HG03469 (cell line): ENCODE measurements at regions not wholly inside any gene's neighbourhood (a gene's known extent, or its start where the extent isn't known, plus 50 kb on each side); places are given as distances from the start of the nearest gene placed in this dataset.
A peak's percentile ranks its signal among the peaks of the same experiment; 100 is the strongest.
"Not testable (repeated sequence)": the region's sequence is repeated elsewhere in the genome, so short reads cannot be mapped to it uniquely, and the experiment has no call there.

Source experiments
- ATAC-seq: cut with Tn5 transposase; IDR thresholded peaks from one replicate; pipeline ENCODE4 v1.9.1; 2021; ENCODE audit warnings: mild to moderate bottlenecking, moderate library complexity, moderate number of reproducible peaks; ENCODE audit not compliant: unreplicated experiment

GRCh38 chrX:109782994-109783700 is 50.1 kb upstream of the ACSL4 start:
- ATAC-seq = peak; percentile 79

DNA sequence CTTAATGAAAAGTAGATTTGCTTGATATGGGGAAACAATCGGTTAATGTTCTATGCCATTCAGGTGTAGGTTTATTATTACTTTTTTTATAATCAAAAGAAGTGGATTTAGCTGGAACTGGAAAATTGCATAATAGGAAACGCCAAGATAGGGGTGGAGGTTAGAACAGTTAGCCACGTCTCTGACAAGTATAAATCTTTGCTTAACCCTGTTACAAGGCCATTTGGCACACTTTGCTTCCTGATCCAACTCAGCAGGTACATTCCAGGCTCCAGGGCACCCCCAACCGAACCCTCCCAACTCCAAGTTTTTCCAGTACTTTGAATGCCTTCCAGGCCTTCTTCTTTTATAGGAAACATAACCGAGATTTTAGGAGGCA is 50.6 kb upstream of the ACSL4 start:
- no peak for ATAC-seq

- ATAC-seq = no peak
These were observed 52.0 kb upstream of the ACSL4 start for GRCh38 chrX:109785053-109785452.

GRCh38 chrX:109790511-109790910 is 57.5 kb upstream of the ACSL4 start:
- not testable (repeated sequence) for ATAC-seq

DNA sequence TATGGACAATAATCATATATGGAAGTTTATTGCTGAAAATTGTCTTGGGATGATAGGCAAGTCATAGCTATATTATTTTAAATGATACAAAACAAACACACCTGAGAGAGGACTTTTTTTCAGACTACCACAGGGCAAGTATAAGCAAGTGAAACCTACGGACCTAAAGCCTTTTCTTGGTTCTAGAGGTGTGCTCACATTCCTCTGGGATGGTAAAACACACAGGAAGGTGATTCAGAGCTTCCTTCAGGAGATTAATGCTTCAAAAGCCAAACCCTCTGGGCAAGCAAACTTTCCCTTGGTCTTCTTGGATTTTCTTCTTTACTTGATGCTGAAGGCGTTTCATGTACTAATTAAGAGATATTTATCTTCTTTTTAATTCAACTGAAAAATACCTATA is 60.1 kb upstream of the ACSL4 start:
- ATAC-seq = no peak

- no peak for ATAC-seq
These were observed 62.6 kb upstream of the ACSL4 start for GRCh38 chrX:109795682-109796081.

- ATAC-seq = no peak
These were observed 64.4 kb upstream of the ACSL4 start for GRCh38 chrX:109797311-109797975.

- no peak for ATAC-seq
These were observed 79.2 kb upstream of the ACSL4 start for GRCh38 chrX:109812236-109812635.

DNA sequence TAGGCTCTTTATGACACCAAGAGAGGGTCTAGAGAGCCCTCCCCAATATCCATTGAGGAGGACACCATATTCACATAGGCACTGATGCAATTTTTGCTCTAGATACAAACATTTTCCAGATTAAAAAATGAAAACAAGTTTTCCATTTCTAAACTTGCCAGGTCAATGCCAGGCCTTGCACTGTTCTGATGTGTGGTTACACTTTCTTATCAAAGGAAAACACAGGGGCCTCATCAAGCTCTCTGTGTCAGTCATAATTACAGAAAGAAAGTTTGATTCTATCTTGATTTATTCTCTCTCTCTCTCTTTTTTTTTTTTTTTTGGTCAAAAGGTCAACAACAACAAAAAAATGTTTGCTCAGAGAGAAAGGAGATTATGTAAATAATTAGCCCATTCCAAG is 80.2 kb upstream of the ACSL4 start:
- no peak for ATAC-seq

- ATAC-seq = no peak
These were observed 85.9 kb upstream of the ACSL4 start for GRCh38 chrX:109818976-109819375.

GRCh38 chrX:109822861-109823260 is 89.8 kb upstream of the ACSL4 start:
- no peak for ATAC-seq

- ATAC-seq = no peak
These were observed 94.1 kb upstream of the ACSL4 start for GRCh38 chrX:109826954-109827708.

GRCh38 chrX:109827772-109828171 is 94.7 kb upstream of the ACSL4 start:
- ATAC-seq = no peak

DNA sequence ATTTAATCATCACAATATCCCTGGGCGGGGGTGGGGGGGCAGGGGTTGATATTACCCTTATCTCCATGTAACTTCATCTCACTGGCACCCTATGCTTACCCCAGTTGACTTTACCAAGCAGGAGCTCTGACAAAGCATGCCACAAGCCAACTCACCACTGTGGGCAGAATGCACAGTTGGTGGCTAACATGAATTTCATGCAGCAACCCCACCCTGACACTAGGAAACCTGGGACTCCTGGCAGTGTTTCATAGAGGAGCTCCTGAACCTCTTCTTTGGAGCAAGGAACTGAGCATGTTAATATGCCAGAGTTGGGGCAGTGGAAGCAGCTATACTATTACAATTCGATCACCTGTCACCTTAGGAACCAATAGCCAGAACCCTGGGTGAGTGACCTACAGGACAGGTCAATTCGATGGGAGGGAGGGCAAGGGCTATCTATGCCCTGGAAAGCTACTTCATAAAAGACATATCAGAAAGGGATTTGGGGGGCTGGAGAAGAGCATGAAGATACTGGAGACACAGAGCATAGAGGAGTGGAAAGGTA is 97.2 kb upstream of the ACSL4 start:
- no peak for ATAC-seq

- peak; percentile 66 for ATAC-seq
These were observed 97.7 kb upstream of the ACSL4 start for GRCh38 chrX:109830704-109831206.

- no peak for ATAC-seq
These were observed 98.4 kb upstream of the ACSL4 start for GRCh38 chrX:109831326-109831985.

DNA sequence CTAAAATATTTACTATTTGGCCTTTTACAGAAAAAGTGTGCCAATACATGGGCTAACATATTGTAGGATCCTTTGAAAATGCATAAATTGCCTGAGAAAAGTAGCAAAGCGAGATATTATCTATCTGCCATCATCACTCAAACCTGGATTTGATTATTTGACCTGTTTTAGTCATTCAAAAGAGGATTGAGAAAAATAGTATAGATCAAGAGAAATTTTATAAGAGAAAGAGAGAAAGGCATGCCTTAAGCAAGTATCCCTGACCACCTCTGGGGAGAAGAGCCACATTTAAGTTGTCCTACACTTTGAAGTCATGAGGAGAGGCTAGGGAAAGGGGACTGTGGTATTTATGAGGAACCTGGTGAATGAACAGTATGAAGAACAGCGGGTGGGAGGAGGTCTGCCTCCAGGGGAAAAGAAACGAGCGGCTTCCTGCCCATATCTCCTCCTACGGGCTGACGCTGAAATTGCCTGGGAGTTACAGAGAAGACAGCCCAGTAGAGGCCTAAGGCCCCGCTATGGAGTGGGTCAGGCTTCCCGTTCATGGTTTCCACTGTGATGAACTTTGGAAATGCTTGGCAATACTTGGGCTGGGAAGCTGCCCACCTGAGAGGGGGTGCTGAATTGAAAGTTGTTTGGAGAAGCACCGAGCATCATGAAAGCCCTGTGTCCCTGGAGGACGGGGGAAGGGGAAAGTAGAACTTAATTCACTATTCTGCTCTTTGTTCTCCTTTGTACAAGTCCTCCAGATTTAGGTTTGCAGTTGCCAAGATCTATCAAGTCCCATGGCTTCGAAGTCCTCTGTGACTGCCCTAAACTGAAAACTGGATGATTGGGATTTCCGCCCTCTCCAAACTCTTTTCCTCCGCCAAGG is 106.9 kb upstream of the ACSL4 start:
- ATAC-seq = no peak

DNA sequence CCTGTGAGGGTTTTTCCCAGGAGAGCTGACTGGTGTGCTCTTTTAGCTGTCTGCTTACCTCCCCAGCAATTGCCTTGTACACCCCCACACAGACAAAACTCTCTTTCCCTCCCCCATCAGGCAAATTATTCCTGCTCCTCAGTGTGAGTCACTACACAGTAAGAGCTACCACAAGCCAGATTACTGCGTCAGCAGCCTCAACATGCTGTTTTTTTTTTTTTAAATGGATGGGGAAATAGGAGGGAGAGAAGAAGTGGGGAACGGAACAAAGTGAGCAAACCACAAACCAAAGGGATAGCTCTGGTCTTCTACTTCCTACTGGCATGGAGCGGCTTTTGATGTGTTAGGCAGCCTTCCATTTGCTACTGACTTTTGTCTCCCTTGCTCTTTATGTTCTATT is 107.5 kb upstream of the ACSL4 start:
- ATAC-seq = no peak

DNA sequence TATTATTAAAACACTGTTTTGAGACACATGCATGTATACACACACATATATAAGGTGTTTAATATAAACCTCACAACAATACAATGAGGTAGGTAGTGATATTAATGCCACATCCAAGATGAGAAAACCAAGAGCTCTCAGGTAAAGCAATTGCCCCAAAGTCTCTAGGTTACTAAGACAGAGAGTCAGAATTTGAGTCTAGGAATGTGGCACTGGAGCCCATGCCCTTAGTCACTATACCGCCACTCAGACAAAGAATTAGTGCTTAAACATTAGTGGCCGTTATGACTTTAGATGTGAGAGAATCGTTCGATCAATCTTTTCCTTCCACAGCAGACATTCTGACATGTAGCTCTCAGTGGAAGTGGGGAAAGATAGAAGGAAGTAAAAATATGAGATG is 108.2 kb upstream of the ACSL4 start:
- ATAC-seq = no peak
